NT2/D1 (cell line): ENCODE measurements at regions not wholly inside any gene's neighbourhood (a gene's known extent, or its start where the extent isn't known, plus 50 kb on each side); places are given as distances from the start of the nearest gene placed in this dataset.

ENCODE experiments used
- DNase-seq: peaks from one replicate; pipeline ENCODE4 v3.0.0-alpha.2; 2011; ENCODE audit warnings: low read depth, low spot score
- H3K27me3 ChIP-seq: 2 replicates; pipeline ENCODE4 v1.6.0; 2011; ENCODE audit warnings: mild to moderate bottlenecking; ENCODE audit not compliant: insufficient read length, insufficient read depth
- H3K36me3 ChIP-seq: 2 replicates; pipeline ENCODE4 v1.6.1; 2011; ENCODE audit warnings: mild to moderate bottlenecking, low read length, mixed read lengths; ENCODE audit not compliant: insufficient read depth, insufficient read length
- H3K4me1 ChIP-seq: 2 replicates; pipeline ENCODE4 v1.5.1; 2011; ENCODE audit not compliant: insufficient read depth, insufficient read length
- H3K4me3 ChIP-seq: 2 replicates; pipeline ENCODE4 v1.5.1; 2011; ENCODE audit warnings: low read depth; ENCODE audit not compliant: insufficient read length
- H3K9ac ChIP-seq: 2 replicates; pipeline ENCODE4 v1.6.0; 2011; ENCODE audit warnings: low read depth; ENCODE audit not compliant: insufficient read length
- H3K9me3 ChIP-seq: 2 replicates; pipeline ENCODE4 v1.5.1; 2011; ENCODE audit warnings: mild to moderate bottlenecking, low read length; ENCODE audit not compliant: insufficient read depth
- SUZ12 ChIP-seq: IDR thresholded peaks from 2 replicates; pipeline ENCODE4 v1.6.1; 2011; ENCODE audit not compliant: insufficient read length, insufficient read depth; ENCODE audit errors: extremely low read depth
- YY1 ChIP-seq: IDR thresholded peaks from 2 replicates; pipeline ENCODE4 v1.6.1; 2011; ENCODE audit not compliant: insufficient read length, insufficient read depth
- ZNF274 ChIP-seq: IDR thresholded peaks from 2 replicates; pipeline ENCODE4 v1.6.1; 2011; ENCODE audit warnings: mild to moderate bottlenecking, low read depth, low read length

- no peak for DNase-seq
- H3K9me3 ChIP-seq, result no peaks in the 10 kb centered on the region
- H3K4me1 ChIP-seq, result no peaks in the 10 kb centered on the region
- no peak overlapping the region for H3K9ac ChIP-seq
- H3K4me3 ChIP-seq, result no peak overlapping the region
- no peaks in the 10 kb centered on the region for H3K27me3 ChIP-seq
- no peaks in the 10 kb centered on the region for H3K36me3 ChIP-seq
- no peak for TF ChIP-seq YY1
- no peak for TF ChIP-seq SUZ12
- TF ChIP-seq ZNF274, result no peak
Observed at GRCh38 chr5:91910655-91911054, 527.5 kb upstream of the ARRDC3 start.

- no peaks in the 10 kb centered on the region for H3K36me3 ChIP-seq
- H3K9ac ChIP-seq, result no peak overlapping the region
- no peaks in the 10 kb centered on the region for H3K9me3 ChIP-seq
- no peak for TF ChIP-seq ZNF274
- no peak for TF ChIP-seq SUZ12
- TF ChIP-seq YY1, result no peak
- H3K4me3 ChIP-seq, result no peak overlapping the region
- H3K27me3 ChIP-seq, result no peaks in the 10 kb centered on the region
- DNase-seq, result no peak
- no peaks in the 10 kb centered on the region for H3K4me1 ChIP-seq
Observed at GRCh38 chr5:91910247-91910646, 527.1 kb upstream of the ARRDC3 start.

DNA sequence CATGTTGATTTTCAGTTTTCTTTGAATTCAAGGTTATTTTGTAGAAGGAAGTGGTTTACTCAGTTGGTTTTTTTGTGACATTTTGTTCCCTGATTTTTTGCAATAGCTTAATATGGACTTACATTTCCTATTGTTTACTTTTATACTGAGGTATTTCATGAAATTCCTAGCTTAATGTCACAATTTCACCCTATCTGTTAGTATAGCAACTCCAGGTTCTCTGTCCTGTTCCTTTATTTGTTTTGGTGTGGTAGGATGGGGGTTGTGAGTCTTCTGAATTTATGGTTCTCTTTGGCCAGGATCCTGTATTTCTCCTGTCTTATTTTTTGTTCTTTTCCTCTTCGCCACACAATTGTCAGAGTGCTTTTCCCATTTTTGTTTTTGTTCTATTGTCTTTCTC lies 523.4 kb upstream of the ARRDC3 start:
- DNase-seq, result no peak
- Histone ChIP-seq H3K4me1 (no peaks in the 10 kb centered on the region), H3K36me3 (no peaks in the 10 kb centered on the region), H3K9ac (no peak overlapping the region), H3K4me3 (no peak overlapping the region), H3K27me3 (no peaks in the 10 kb centered on the region), H3K9me3 (no peaks in the 10 kb centered on the region)
- TF ChIP-seq SUZ12 (no peak), ZNF274 (no peak), YY1 (no peak)

DNA sequence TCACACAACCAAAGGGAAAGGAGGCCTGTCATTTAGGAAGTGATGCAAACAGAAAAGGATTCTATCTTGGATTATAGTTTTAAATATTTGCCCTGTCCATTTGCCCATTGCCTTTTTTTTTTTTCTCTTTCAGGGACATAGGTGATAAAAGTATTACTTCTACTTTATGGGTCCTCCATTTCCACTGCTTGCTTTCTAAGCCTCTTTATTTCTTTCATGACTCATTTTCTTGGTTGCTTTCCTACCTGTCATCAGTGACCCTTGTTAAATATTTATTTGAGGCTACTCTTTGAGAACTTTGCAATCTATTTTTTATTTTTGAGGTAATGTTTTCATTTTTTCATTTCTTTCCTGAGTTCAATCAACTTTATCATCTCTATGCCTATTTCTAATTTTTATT lies 522.9 kb upstream of the ARRDC3 start:
- no peaks in the 10 kb centered on the region for H3K36me3 ChIP-seq
- TF ChIP-seq SUZ12, result no peak
- TF ChIP-seq ZNF274, result no peak
- TF ChIP-seq YY1, result no peak
- no peaks in the 10 kb centered on the region for H3K9me3 ChIP-seq
- H3K9ac ChIP-seq, result no peak overlapping the region
- H3K4me1 ChIP-seq, result no peaks in the 10 kb centered on the region
- no peaks in the 10 kb centered on the region for H3K27me3 ChIP-seq
- H3K4me3 ChIP-seq, result no peak overlapping the region
- no peak for DNase-seq

DNA sequence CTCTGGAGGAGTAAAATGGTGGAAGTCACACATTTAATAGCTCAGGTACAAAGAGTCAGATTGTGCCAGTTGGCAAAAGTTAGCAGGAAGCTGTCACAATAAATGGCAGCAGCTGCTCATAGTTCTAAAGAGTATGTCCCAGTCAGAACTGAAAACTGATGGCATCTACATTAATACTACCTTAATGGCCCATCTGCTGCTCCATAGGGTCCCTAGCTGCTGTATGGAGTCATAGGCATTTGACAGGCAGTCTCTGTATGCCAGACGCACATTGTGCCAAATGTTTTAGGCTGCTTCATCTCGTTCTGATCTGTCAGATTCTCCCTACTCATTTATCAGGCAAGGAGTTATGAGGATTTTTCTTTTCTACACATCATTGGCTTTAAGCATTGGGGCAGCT lies 515.8 kb upstream of the ARRDC3 start:
- no peak for DNase-seq
- H3K27me3 ChIP-seq, result no peaks in the 10 kb centered on the region
- H3K4me1 ChIP-seq, result no peaks in the 10 kb centered on the region
- no peak overlapping the region for H3K9ac ChIP-seq
- TF ChIP-seq ZNF274, result no peak
- TF ChIP-seq YY1, result no peak
- TF ChIP-seq SUZ12, result no peak
- no peaks in the 10 kb centered on the region for H3K9me3 ChIP-seq
- H3K4me3 ChIP-seq, result no peak overlapping the region
- no peaks in the 10 kb centered on the region for H3K36me3 ChIP-seq

GRCh38 chr5:91898019-91898418 lies 514.9 kb upstream of the ARRDC3 start:
- Histone ChIP-seq H3K36me3 (no peaks in the 10 kb centered on the region), H3K4me3 (no peak overlapping the region), H3K27me3 (no peaks in the 10 kb centered on the region), H3K9ac (no peak overlapping the region), H3K4me1 (no peaks in the 10 kb centered on the region), H3K9me3 (no peaks in the 10 kb centered on the region)
- no peak for DNase-seq
- no peak for TF ChIP-seq YY1
- TF ChIP-seq ZNF274, result no peak
- no peak for TF ChIP-seq SUZ12

GRCh38 chr5:91888810-91889209 lies 505.7 kb upstream of the ARRDC3 start:
- no peaks in the 10 kb centered on the region for H3K36me3 ChIP-seq
- no peaks in the 10 kb centered on the region for H3K9me3 ChIP-seq
- no peak overlapping the region for H3K9ac ChIP-seq
- DNase-seq, result no peak
- H3K4me3 ChIP-seq, result no peak overlapping the region
- TF ChIP-seq SUZ12 (no peak), YY1 (no peak), ZNF274 (no peak)
- no peaks in the 10 kb centered on the region for H3K4me1 ChIP-seq
- H3K27me3 ChIP-seq, result no peaks in the 10 kb centered on the region
